GM19452 (cell line): ENCODE measurements at regions not wholly inside any gene's neighbourhood (a gene's known extent, or its start where the extent isn't known, plus 50 kb on each side); places are given as distances from the start of the nearest gene placed in this dataset.
"Not testable (repeated sequence)": the region's sequence is repeated elsewhere in the genome, so short reads cannot be mapped to it uniquely, and the experiment has no call there.

Source experiments
- ATAC-seq: cut with Tn5 transposase; IDR thresholded peaks from one replicate; pipeline ENCODE4 v1.9.1; 2021; ENCODE audit not compliant: unreplicated experiment

DNA sequence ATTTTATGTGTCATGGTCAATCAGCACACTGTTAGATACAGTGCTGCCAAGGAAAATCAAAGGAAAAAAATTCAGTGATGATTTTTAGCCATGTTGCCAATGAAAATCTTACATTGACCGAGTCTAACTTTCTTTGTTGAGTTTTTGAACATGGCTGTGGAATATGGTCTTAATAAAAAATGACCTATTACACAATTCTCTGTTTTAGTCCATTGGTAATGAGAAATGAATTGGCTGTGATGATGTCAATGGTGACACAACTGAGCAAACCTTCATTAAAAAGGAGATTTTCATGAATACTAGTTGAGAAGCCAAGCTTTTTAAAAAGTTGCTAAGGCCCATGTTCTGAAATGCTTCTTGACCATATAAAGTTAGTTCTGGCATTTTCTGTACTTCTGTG is 225.9 kb upstream of the GYPA start:
- ATAC-seq, result no peak

GRCh38 chr4:144371485-144371884 is 231.0 kb upstream of the GYPA start:
- no peak for ATAC-seq

GRCh38 chr4:144374065-144374464 is 233.5 kb upstream of the GYPA start:
- peak; percentile 88 for ATAC-seq

DNA sequence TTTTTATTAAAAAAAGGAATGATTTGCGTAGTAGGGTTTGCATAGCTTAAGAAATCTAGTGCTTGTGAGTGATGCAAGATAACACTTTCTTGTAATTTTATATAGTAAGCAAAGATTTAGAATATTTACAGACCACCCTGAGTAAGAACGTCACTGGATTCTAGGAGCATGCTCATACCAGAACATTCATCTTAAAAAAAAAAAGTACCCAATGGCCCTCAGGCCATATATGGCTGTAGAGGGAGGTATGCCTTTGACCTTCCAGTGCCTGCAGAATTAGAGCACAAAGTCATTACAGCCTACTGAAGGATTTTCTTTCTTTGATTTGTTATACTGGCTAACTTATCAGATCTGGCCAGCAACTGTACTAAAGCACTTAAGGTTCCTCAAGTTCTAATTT is 236.3 kb upstream of the GYPA start:
- no peak for ATAC-seq

- no peak for ATAC-seq
These were observed 243.9 kb upstream of the GYPA start for GRCh38 chr4:144384408-144384807.

- ATAC-seq, result no peak
These were observed 246.0 kb upstream of the HHIP start for GRCh38 chr4:144399927-144400326.

DNA sequence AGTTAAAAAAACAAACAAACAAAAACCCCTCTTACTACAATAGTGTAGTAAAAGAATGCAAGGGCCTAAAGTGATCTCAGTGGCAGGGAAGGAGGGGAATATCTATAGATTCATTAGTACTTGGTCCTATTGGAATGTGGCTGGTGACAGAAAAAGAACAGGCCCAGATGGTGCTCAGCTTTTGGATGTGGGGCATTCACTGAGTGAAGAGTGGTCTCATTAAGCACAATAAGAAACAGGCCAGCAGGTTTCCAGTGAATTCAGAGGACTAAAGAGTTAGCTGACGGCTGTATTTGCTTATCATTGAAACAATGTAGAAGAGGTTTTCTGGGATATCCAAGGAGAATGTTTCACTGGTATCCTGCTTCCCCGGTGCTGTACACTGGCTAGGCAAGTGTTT is 243.8 kb upstream of the HHIP start:
- ATAC-seq, result no peak

DNA sequence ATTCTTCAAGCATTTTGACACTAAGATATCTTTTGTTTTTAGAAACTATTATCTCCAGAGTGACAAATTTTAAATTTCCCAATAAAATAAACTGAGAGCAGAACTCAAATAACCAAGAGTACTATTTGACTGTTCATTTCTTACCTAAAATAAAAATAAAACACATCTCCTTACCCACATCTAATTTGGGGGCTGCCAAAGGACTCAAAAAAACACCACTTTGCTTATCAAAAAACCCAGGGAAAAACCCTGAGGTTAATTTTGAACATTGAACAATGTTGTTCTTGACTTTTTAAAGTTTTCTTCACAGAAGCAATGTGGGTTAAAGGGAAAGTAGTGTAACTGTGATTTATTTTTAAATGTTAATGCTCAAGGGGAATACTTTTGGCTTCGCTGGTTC is 243.0 kb upstream of the HHIP start:
- ATAC-seq, result no peak

DNA sequence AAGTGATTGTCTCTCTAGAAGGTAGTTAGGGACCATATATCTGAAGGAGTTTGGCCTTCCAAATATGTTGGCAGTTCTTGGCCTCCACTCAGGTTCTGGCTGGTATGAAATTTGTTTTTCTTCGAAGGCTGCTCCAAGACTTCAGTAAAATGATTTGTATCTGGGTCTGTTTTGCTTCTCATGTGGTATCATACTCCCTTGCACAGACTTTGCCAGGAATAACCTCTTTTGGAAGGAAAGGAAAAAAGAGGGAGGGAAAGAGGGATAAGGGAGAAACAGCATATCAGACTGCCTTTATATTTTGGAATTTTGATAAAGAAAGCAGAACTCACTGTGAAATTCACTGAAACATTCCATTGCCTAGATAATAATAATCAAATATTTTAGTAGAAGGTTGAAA is 242.1 kb upstream of the HHIP start:
- ATAC-seq, result no peak

DNA sequence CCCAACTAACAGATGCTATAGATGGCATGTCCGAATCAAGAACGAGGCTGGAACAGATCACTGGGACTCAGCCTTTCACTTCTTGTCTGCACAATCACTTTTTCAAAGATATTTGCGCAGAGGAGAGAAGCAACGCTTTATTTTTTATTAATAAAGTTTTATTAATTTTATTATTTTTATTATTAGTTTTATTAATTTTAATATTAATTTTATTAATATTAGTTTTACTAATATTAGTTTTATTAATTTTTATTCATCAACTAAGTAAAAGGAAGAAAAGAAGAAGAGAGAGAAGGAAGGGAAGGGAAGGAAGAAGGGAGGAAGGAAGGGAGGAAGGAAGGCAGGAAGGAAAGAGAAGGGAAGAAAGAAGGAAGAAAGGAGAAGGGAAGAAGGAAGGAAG is 236.4 kb upstream of the HHIP start:
- no peak for ATAC-seq

DNA sequence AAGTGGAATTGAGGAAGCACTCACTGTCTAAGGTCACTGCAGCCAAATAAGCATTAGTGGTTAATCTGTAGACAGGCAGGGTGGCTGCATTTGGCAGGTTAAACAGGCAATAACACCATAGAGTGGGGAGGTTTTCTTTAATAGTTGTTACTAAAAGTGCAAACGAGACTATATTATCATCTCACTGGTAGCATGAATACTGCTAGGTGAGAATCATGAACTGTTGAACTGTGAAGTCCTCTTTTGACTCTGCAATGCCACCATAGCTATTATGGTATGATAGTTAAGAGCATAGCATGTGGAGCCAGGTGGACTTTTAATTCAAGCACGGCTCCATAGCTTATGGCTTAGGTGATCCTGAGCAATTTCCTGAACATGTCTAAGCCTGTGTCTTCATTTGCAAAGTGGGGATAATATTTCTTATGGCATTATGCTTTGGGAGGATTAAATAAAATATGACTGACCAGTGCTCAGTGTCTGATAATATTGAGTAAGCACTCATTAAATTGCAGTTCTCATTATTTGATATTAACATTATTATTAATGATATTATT is 235.6 kb upstream of the HHIP start:
- no peak for ATAC-seq

DNA sequence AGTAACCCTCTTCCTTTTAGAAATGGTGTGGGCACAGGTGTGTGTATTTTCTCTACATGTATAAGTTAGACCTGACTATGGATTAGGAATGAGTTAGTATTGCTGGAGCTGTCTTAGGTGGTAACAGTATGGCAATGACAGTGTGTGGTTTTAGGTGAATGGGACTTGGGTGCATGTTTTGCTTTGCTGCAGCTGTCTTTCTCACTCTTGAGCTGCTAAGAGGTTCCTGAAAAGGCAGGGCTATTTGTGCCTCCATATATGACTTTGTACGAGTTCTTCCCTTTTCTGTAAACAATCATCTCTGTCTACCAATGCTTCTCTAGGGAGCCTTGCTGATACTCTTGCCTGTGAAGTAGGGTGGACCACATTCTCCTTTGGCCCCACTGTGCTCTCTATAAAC is 234.8 kb upstream of the HHIP start:
- peak; percentile 52 for ATAC-seq

- ATAC-seq, result no peak
These were observed 234.3 kb upstream of the HHIP start for GRCh38 chr4:144411700-144412099.

- no peak for ATAC-seq
These were observed 224.9 kb upstream of the HHIP start for GRCh38 chr4:144421056-144421455.

DNA sequence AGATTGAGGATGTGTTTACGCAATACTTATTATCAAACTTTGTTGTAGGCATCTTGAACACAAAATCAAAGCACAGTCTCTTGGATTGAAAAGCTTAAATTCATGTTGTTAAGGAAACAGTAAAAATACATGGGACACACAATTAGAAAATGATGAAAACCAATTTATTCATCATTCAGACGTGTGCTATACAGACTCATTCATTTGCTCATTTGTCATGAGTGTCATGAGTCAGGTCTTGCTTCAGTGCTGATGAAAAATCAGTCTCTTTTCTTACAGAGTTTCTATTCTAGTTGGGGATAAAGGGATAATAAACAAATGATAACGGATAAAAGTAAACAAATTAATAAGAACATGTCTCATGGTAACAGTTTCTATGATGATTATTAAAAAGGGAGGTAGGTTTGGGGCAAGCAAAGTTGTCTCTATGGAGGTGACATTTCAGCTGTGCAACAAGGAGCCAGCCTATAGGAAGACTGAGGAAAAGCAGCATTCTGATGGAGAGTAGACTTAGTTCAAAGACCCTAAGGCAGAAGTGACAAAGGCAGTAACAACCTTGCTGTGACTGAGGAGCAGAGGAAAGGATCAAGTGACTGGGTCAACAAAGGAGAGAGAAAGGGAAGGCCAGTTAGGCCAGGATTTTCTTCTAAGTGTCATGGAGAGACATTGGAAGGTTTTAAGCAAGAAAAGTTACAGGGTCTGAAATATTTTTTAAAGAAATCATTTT is 224.0 kb upstream of the HHIP start:
- ATAC-seq, result no peak

- ATAC-seq, result no peak
These were observed 222.0 kb upstream of the HHIP start for GRCh38 chr4:144423930-144424329.

- not testable (repeated sequence) for ATAC-seq
These were observed 219.9 kb upstream of the HHIP start for GRCh38 chr4:144426023-144426422.

DNA sequence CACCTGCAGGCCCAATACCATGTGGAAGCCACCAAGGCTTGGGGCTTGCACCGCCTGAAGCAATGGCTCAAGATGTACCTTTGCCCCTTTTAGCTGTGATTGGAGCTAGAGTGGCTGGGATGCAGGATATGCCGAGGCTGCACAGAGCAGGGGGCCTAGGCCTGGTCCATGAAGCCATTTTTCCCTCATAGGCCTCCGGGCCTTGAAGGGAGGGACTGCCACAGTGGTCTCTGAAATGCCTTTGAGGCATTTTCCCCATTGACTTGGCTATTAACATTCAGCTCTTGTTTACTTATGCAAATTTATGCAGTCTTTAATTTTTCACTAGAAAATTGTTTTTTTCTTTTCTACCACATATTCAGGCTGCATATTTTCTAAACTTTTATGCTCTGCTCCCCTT is 203.2 kb upstream of the HHIP start:
- ATAC-seq, result no peak

DNA sequence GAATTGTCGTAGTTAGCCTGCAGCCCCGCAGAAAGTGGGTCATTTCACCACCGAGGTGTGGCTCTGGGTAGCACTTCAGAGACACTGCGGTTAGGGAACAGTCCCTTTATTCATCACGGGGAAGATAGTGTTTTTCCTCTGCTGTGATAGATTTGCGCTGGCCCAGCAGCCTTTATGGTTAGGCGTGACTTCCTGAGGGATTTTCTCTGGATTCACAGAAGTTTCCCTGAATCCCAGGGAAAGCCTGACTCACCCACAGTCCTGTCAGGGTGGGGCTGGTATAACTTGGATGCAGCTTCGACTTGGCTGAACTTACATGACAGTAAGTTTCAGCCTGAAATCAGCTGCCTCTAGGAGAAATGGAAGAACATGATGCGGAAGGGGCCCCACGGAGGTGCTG is 196.3 kb upstream of the HHIP start:
- no peak for ATAC-seq

- no peak for ATAC-seq
These were observed 195.4 kb upstream of the HHIP start for GRCh38 chr4:144450526-144450925.

- no peak for ATAC-seq
These were observed 194.0 kb upstream of the HHIP start for GRCh38 chr4:144451766-144452450.

- no peak for ATAC-seq
These were observed 189.8 kb upstream of the HHIP start for GRCh38 chr4:144456196-144456595.

DNA sequence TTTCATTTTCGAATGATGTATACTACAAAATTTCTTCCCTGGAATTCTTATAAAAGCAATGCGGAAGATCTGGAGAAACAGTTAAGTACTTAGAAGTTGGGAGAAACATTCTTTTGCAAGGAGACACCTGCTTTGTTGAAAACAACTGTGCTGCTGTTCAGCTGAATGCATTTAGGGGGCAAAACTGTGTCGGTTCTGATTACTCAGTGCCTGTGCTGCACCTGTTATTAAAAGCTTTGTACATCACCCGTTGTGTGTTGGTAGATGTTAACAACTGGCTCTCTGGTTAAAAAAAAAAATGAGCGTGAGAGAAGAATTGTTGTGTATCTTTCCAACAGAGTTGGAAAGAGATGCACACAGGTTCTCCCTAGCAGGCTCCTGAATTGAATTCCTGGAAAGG is 184.1 kb upstream of the HHIP start:
- no peak for ATAC-seq
